BE2C (cell line): ENCODE measurements at regions not wholly inside any gene's neighbourhood (a gene's known extent, or its start where the extent isn't known, plus 50 kb on each side); places are given as distances from the start of the nearest gene placed in this dataset.

Source experiments
- DNase-seq: peaks from one replicate; pipeline ENCODE4 v3.0.0-alpha.2; 2020
- H3K27me3 ChIP-seq: fragments of 250-450 bp; sonication (Bioruptor Pico); 2 replicates; pipeline ENCODE4 v1.5.1; 2020; ENCODE audit warnings: mild to moderate bottlenecking
- H3K36me3 ChIP-seq: fragments of 250-450 bp; sonication (Bioruptor Pico); 2 replicates; pipeline ENCODE4 v1.5.1; 2020; ENCODE audit warnings: mild to moderate bottlenecking
- H3K4me1 ChIP-seq: fragments of 250-450 bp; sonication (Bioruptor Pico); 2 replicates; pipeline ENCODE4 v1.5.1; 2020
- H3K4me3 ChIP-seq: 2 replicates; pipeline ENCODE4 v1.5.1; 2011; ENCODE audit warnings: low read depth, low read length
- H3K9me3 ChIP-seq: fragments of 250-450 bp; sonication (Bioruptor Pico); 2 replicates; pipeline ENCODE4 v1.5.1; 2020
- TF ChIP-seq, protein P1 (sequence below): IDR thresholded peaks from 2 replicates; pipeline ENCODE4 v1.5.1; 2012; ENCODE audit warnings: mild to moderate bottlenecking, low read depth, low read length

GRCh38 chr14:38394064-38394463 is 138.2 kb upstream of the CLEC14A start:
- H3K36me3 ChIP-seq, result no peaks in the 10 kb centered on the region
- no peak overlapping the region for H3K4me3 ChIP-seq
- DNase-seq, result no peak
- no peaks in the 10 kb centered on the region for H3K27me3 ChIP-seq
- no peaks in the 10 kb centered on the region for H3K4me1 ChIP-seq
- no peaks in the 10 kb centered on the region for H3K9me3 ChIP-seq
- TF ChIP-seq, protein P1, sequence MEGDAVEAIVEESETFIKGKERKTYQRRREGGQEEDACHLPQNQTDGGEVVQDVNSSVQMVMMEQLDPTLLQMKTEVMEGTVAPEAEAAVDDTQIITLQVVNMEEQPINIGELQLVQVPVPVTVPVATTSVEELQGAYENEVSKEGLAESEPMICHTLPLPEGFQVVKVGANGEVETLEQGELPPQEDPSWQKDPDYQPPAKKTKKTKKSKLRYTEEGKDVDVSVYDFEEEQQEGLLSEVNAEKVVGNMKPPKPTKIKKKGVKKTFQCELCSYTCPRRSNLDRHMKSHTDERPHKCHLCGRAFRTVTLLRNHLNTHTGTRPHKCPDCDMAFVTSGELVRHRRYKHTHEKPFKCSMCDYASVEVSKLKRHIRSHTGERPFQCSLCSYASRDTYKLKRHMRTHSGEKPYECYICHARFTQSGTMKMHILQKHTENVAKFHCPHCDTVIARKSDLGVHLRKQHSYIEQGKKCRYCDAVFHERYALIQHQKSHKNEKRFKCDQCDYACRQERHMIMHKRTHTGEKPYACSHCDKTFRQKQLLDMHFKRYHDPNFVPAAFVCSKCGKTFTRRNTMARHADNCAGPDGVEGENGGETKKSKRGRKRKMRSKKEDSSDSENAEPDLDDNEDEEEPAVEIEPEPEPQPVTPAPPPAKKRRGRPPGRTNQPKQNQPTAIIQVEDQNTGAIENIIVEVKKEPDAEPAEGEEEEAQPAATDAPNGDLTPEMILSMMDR, result no peak

GRCh38 chr14:38391334-38391733 is 135.4 kb upstream of the CLEC14A start:
- TF ChIP-seq, protein P1, result no peak
- DNase-seq, result no peak
- Histone ChIP-seq H3K27me3 (no peaks in the 10 kb centered on the region), H3K4me1 (no peaks in the 10 kb centered on the region), H3K36me3 (no peaks in the 10 kb centered on the region), H3K9me3 (no peaks in the 10 kb centered on the region), H3K4me3 (no peak overlapping the region)

DNA sequence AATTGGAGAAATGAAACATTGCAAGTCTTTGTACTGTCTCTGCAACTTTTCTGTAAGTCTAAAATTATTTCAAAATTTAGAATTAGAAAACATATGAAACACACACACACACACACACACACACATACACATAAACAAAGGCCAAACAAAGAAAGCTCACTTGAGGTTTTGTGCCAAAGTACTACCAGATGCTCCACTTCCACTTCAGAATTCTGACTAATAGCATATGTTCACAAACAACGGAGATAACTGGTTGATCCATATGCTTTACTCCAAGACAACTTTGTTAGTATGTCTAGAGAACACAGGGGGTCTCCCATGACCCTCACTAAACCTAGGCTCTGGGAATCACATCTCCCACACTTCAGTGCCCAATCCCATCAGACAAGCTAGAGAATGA is 133.8 kb upstream of the CLEC14A start:
- no peaks in the 10 kb centered on the region for H3K36me3 ChIP-seq
- H3K4me3 ChIP-seq, result no peak overlapping the region
- H3K27me3 ChIP-seq, result no peaks in the 10 kb centered on the region
- TF ChIP-seq, protein P1, result no peak
- no peaks in the 10 kb centered on the region for H3K9me3 ChIP-seq
- no peaks in the 10 kb centered on the region for H3K4me1 ChIP-seq
- DNase-seq, result no peak

DNA sequence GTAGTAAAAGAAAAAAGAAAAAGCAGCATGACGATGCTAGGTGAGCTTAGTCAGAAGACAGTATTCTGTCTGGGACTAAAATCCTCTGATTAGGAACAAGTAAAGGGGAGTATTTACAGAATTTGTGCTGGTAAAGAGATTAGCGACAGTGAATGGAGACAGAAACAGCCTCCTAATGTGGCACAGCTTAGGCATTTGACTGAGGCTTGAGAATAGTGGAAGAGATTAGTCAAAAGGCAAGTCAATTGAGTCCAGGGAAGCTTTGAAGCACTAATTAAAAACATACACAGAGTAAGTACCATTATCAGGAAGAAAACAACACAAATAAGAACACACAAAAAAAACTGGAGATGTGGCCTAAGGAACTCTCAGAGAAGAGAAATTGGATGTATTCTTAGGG is 131.9 kb upstream of the CLEC14A start:
- Histone ChIP-seq H3K36me3 (no peaks in the 10 kb centered on the region), H3K4me3 (no peak overlapping the region), H3K4me1 (no peaks in the 10 kb centered on the region), H3K9me3 (no peaks in the 10 kb centered on the region), H3K27me3 (no peaks in the 10 kb centered on the region)
- TF ChIP-seq, protein P1, result no peak
- no peak for DNase-seq

GRCh38 chr14:38385836-38386235 is 129.9 kb upstream of the CLEC14A start:
- TF ChIP-seq, protein P1, result no peak
- DNase-seq, result no peak
- Histone ChIP-seq H3K9me3 (no peaks in the 10 kb centered on the region), H3K27me3 (no peaks in the 10 kb centered on the region), H3K4me1 (no peaks in the 10 kb centered on the region), H3K4me3 (no peak overlapping the region), H3K36me3 (no peaks in the 10 kb centered on the region)

- DNase-seq, result no peak
- no peaks in the 10 kb centered on the region for H3K36me3 ChIP-seq
- H3K4me1 ChIP-seq, result no peaks in the 10 kb centered on the region
Measured at GRCh38 chr14:38385343-38385742, 129.4 kb upstream of the CLEC14A start.

More at GRCh38 chr14:38385343-38385742, 129.4 kb upstream of the CLEC14A start:
- H3K9me3 ChIP-seq, result no peaks in the 10 kb centered on the region
- H3K27me3 ChIP-seq, result no peaks in the 10 kb centered on the region
- TF ChIP-seq, protein P1, result no peak
- no peak overlapping the region for H3K4me3 ChIP-seq
